ENCODE measurements at regions not wholly inside any gene's neighbourhood (a gene's known extent, or its start where the extent isn't known, plus 50 kb on each side); places are given as distances from the start of the nearest gene placed in this dataset.

DNA sequence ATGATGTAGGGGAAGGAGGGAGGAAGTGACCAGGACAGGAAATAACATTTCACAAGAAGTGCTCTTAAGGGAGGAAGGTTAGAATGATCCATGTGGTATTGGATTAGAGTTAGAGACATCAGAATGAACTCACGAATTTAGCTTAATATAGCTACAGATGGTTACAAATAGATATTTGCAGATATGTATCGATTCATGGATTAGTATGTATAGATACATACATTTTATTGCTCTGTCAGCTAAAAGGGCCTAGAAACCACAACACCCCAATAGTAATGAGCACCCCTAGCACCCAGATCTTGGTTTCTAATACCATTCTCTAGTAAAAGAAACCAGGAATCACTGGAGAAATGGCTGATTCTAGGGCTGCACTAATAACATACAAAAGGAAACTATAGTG, 59.6 kb upstream of the LTBP1 start:
- TF ChIP-seq CTCF (IDR thresholded peaks at IDR 0.05), result no peak
- TF ChIP-seq REST (IDR thresholded peaks at IDR 0.05; ENCODE audit: insufficient read depth in 1 of 2, low read depth in 2 of 2, low read length in 1 of 2), result no peak
- TF ChIP-seq POLR2AphosphoS5 (IDR thresholded peaks at IDR 0.05; ENCODE audit: low read depth, low read length), result no peak
- TF ChIP-seq SIN3A (IDR thresholded peaks at IDR 0.05; ENCODE audit: borderline replicate concordance, insufficient read depth, low read depth, low read length), result no peak

Measured in Panc1 (cell line).